Erythroblast (primary cell): ENCODE measurements at regions not wholly inside any gene's neighbourhood (a gene's known extent, or its start where the extent isn't known, plus 50 kb on each side); places are given as distances from the start of the nearest gene placed in this dataset.

Source experiments
- GATA1 ChIP-seq: IDR thresholded peaks from 2 replicates; pipeline ENCODE4 v1.6.1; 2011; ENCODE audit warnings: low read depth, mild to moderate bottlenecking, control low read depth, low read length, moderate library complexity
- POLR2A ChIP-seq: IDR thresholded peaks from 2 replicates; pipeline ENCODE4 v1.6.1; 2011; ENCODE audit warnings: mild to moderate bottlenecking, low read length

GRCh38 chrX:131901546-131901945 is 121.6 kb upstream of the STK26 start:
- no peak for TF ChIP-seq POLR2A
- TF ChIP-seq GATA1: no peak
